Cerebellar cortex (tissue), 1 donor: ENCODE measurements at regions not wholly inside any gene's neighbourhood (a gene's known extent, or its start where the extent isn't known, plus 50 kb on each side); places are given as distances from the start of the nearest gene placed in this dataset.
"Not testable (repeated sequence)": the region's sequence is repeated elsewhere in the genome, so short reads cannot be mapped to it uniquely, and the experiment has no call there.

Experiments
- DNase-seq: peaks from one replicate; pipeline ENCODE4 v3.0.0-alpha.2; 2015; ENCODE audit warnings: low spot score

DNA sequence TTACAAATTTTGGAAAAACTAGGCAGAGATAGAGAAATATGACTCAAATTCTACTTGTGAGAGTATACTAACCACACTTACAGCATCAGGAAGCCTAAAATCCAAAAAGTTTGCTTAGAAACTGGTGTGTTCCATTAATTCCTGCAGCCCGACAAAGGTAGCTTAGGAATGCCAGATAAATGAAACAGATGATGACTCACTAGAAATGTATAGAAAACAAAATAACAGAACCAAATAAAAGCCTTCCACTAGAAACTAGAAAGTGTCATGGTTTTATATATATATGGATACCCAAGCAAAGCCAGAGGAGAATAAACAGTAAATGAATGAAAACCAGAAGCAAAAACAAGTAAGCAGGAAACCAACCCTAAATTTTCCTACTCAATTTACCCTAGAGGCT lies 272.2 kb upstream of the PRDM9 start:
- no peak for DNase-seq

DNA sequence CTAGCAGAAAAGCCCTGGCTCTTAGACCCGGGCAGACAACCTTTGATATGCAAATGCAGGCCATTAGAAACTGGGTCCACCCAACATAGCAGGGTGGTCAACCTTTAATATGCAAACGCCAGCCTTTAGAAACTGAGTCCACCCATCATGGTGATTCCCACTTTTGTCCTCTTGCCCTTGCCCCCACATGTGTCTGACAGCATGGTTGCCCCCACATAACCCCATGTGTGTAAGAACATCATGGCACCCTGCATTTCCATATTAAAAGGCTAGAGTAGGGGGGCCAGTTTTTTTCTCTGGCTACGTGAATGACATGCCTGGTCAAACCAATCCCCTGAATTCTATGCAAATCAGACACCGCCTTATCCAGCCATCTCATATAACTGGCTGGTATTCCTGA lies 273.2 kb upstream of the PRDM9 start:
- DNase-seq = no peak

DNA sequence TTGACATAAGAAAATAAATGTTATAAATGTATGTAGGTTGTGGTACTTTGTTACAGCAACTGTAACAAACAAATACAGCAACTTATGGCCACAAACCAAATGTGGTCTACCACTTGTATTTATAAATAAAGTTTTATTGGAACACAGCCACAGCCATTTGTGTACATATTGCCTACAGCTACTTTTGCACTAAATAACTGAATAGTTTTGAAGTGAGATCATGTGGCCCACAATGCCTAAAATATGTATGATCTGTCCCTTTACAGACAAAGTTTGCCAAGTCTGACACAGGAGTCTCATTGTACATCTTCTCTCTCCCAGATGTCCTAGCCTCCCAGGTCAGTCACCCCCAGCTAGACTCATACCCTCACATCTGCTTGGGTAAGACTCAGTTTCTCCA lies 283.6 kb upstream of the PRDM9 start:
- no peak for DNase-seq

DNA sequence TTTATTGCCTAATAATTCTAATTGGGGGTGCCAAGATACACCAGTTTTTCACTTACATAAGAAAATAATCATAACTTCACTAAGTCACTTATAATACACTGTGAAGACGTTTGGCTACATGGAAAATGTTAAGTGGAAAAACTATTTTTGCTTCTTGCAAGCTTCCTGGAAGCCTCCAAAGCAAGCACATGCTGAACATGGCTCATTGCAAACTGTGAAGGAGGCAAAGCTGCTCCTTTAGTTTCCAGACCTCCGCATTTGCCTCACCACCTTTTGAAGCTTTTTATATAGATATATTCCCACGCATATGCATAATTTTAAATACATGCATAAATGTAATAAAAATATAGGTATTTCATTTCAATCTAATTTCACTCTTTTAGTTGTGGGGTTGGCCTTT lies 285.6 kb upstream of the PRDM9 start:
- no peak for DNase-seq

DNA sequence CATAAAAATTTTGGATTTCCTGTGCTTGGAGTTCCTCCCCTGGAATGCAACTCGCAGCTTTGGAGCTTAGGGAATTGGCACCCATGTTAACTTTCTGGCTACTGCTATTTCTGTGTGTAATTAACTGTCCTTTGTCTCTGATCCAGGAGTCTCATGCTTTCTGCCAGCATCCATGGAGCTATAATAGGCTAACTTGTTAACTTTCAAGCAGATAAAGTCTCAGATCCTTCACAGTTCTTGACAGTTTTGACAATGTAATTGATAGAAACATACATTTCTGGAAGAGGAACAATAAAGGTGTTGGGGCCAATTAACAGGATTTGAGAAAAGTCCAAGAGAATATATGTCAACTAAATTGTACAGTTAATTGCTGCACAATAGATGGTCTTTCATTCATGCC lies 290.2 kb upstream of the PRDM9 start:
- DNase-seq = no peak

DNA sequence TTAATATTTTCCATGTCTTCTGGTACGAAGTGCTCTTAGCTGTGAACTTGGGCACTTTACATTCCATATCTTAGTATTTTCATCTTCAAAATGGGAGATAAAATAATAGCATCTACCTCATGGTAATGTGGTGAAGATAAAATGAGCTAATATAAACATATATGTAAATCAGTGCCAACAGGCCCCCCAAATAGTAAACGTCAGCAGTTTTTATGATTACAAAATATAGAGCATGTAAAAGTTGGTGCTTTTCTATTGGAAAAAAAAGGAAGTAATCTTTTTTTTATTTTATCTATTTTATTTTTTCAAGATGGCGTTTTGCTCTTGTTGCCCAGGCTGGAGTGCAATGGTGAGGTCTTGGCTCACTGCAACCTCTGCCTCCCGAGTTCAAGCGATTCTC lies 291.1 kb upstream of the PRDM9 start:
- no peak for DNase-seq

DNA sequence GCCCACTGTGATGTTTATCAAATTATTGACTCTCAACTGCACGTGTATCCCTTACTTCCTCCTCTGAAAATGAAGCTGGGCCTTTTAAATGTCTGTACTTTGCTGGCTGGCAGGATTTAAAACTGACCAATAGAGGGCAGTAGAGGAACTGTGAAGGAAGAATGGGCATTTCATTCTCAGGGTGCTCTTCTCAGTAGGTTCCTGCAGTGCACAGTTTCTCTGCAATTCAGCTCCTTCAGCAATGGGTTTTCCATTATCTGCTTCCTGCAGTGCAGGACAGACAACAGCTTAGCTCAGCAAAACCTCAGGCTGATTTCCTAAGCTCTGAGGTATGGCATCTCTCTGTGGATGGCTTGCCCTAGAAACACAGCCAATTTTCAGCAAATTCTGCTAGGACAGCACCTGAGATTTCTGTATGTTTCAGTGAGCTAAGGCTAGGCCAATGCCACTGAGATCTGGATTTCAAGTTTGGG lies 298.4 kb upstream of the PRDM9 start:
- peak; percentile 26 for DNase-seq

DNA sequence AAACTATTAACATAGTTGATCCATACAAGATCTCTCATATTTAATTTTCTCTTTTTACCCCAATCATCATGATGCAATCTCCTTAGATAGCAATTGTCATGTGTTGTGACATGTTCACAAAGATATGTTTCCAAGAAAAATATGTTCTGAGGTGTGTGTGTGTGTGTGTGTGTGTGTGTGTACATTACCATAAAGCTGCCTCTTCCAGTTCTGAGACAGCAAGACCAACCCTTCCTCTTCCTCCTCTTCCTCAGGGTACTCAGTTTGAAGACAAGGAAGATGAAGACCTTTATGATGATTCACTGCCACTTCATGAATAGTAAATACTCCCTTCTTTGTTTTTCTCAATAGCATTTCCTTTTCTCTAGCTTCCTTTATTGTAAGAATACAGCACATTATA lies 303.3 kb upstream of the PRDM9 start:
- no peak for DNase-seq

DNA sequence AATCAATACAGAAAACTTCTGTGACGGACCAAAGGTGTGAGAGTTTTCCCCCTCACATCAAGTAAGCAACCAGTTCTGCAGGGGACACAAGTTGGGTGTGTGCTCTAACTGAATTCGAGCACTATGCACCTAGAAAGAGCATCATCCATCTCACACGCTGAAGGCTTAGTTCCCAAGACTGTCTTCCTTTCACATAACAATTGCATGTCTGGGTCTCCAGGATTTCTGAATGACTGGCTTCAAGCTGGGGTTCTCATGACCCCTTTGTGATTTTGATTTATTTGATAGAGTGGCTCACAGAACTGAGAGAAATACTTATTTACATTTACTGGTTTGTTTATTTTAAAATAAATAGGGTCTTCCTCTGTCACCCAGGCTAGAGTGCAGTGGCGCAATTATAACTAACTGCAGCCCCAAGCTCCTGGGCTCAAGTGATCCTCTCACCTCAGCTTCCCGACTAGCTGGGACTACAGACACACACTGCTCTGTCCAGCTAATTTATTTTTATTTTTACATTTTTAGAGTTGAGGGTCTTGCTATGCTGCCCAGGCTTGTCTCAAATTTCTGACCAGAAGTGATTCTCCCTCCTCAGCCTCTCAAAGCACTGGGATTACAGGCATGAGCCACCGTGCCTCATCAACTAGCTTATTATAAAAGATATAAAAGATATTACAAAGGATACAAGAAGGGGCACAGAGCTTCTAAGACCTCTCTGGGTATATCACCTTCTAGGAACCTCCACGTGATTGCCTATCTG lies 316.7 kb upstream of the CDH12 start:
- no peak for DNase-seq

DNA sequence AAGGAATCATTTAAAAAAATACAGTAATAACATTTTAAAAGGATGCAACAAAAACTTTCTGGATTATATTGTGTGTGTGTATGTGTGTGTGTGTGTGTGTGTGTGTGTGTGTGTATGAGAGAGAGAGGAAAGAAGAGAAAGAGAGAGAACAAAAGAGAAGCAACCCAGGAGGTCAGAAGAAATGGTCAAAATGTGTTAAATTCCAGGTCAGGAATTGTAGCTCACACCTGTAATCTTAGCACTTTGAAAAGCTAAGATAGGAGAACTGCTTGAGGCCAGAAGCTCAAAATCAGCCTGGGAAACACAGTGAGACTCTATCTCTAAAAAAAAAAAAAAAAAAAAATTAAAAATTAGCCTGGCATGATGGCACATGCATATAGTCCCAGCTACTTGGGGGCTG lies 311.8 kb upstream of the CDH12 start:
- no peak for DNase-seq

DNA sequence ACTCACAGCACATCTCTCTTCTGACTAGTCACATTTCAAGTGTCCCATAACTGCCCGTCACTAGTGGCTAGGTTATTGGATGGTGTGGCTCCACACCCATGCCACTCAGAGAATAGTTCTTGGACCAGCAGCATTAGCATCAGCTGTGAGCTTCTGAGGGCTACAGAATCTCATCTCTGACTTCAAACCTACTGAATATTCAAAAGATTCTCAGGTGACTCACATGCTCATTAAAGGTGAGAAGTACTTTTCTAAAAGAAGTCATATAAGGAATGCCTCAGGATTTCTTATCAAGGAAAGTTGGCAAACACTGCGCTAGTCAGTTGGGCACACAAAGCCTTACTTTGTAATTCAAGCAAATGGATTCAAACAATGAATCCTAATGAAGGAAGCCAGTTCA lies 305.0 kb upstream of the CDH12 start:
- no peak for DNase-seq

DNA sequence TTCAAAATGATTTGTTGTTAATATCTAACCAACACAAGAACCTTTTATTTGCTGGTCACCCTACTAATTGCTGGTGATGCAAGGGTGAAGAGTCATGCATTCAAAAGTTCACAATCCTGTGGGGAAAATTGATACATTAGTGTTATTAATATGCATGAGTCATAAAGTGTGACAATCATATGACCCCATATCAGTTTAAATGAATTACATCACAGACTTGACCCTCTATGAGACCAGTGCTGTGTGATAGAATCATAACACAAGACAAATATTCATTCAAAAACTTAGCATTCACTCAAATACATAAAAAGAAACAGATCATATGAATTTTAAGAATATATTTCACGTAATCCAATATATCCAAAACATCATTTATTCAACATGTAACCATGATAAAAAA lies 304.6 kb upstream of the CDH12 start:
- no peak for DNase-seq

DNA sequence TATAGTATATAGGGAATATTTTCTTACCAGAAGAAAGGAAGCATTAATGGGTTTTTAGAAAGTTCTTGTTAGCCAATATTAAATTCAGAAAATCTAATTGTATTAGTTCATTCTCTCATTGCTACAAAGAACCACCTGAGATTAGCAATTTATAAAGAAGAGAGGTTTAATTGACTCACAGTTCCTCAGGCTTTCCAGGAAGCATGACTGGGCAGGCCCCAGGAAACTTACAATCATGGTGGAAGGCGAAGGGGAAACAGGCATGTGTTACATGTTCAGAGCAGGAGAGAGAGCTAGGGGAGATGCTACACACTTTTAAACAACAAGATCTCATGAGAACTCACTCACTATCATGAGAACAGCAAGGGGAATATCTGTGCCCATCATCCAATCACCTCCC lies 304.0 kb upstream of the CDH12 start:
- no peak for DNase-seq

DNA sequence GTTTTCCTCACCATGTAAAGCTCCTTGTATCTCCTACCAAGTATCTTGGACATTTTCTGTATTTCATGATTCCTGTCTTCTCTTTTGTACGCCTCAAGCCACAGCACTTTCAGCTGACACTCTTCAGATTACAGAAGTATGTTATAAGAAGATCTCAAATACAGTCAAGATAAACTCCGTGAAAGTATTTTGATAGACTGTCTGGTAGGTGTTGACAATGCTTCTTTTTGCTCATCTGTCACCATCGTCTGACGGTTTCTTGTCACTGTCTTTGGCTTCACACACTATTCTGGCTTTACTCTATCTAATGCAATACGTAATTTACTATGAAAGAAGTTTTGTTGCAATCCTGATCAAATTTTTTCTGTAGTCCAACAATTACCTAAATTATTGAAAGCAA lies 294.5 kb upstream of the CDH12 start:
- DNase-seq = no peak

DNA sequence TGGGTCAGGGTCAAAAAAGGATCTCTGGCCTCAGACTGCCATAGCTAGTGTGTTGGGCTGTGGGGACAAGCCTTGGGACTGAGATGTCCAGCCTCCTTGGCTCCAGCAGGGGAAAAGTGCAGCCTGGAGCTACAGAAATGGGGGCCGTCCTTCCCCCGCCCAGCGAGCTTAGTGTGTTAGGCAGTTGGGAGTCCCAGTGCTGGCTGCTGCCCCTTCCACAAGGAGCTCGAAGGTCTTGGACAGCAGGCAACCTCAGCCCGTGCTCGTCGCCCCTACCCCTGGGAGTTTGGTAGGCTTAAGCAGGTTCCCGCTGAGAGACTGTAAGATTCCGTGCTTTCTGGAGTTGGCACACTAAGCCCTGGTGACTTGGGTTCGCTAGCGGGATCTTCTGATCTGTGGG lies 293.0 kb upstream of the CDH12 start:
- DNase-seq = no peak

DNA sequence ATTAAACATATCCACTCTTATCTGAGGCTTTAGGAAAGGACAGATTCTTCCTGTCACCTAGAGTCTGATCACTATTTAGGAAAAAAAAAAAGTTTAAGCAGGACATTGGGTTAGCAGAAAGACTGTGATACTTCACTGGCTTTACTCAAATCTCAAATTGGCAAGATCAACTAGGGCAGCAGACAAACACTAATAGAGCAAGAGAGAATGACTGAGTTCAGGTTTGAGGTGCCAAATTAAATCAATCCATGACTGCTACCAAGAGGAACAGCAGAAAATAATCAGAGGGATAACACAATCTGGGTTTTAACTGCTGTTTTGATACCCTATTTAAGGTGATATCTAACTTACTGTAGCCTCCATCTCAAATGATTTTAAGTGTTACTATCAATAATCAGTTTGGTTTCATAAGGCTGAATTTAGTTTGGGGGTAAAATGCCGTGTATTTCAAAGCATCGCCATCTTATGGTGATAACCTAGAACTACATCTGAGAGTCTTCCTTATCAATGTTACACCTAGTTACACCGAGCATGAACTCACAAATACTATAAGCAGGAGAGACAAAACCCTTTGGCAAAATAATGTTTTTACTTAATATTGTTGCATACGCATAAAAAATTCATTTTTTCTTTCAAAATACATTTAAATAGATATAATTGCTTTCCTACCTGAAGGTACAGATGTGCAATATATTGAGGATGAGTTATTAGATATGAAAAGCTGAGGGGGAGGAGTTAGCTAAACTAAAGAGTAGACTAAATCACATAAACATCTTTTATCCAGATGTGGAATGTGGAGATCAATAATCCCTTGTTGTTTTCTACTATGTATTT lies 286.4 kb upstream of the CDH12 start:
- DNase-seq = peak; percentile 9

DNA sequence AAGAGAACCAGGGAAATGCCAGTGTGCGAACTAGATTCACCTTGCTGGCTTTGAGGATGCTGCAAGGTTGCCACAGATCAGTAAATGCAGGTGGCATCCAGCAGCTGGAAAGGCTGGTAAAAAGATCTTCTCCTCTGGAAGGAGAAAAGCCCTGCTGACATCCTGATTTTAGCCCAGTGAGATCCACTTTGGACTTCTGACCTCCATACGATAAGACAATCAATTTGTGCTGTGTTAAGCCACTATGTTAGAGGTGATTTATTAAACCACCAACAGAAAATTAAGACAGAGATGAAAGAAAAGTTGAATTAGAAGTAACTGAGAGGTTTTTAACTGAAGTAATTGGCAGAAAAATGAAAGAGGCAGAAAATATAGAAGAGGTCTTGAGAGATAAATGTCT lies 283.8 kb upstream of the CDH12 start:
- DNase-seq = no peak

DNA sequence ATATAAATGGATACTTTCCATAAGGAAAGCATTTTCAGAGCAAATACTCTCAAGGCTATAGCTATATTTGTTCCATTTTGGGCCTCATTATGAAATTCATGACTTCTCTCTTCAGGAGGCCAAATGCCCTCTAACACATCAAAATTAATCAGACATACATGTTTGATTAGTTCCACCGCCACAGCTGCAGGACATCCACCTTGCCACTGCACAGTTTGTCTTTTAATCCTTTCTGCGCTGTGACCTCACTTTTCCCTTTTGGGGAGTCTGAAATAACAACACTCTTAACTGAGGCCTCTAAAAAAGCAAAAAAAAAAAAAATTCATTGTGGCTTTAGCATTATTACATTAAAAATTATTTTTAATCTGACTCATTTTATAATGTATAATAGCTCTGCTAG lies 279.1 kb upstream of the CDH12 start:
- DNase-seq = no peak

DNA sequence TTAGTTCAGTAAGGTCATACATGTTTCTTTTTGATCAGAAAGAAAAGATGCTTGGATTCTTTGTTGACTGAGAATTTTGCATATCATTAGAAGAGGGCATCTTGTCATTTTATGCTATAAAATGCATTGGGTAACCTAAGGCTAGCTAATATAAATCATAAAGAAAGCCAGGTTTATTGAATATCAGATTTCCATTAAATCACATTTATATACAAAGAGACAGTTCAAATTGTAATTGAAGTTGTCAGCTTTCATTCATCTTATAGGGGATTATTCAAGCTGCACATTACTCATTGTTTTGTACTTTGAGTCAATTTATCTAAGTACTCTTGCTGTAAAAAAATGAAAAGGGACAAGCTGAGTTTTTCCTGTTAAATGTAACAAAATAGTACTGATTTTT lies 259.1 kb upstream of the CDH12 start:
- DNase-seq = no peak

DNA sequence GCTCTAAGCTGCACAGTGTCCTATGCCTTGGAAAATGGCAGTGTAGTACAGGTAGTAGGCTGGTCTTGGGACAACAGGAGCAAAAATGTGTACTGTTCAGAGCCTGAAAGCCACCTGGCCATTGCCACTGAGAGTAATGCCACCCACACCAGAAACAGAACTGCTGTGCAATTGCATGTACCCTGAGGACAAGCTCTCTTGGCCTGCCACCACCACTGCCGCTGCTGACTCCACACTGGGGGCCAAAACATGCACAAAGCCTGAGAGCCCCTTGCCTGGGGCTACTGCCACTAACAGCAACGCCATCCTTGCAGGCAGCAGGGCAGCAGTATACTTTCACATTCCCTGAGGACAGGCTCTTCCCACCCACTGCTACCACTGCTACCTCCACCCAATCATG lies 251.9 kb upstream of the CDH12 start:
- no peak for DNase-seq

DNA sequence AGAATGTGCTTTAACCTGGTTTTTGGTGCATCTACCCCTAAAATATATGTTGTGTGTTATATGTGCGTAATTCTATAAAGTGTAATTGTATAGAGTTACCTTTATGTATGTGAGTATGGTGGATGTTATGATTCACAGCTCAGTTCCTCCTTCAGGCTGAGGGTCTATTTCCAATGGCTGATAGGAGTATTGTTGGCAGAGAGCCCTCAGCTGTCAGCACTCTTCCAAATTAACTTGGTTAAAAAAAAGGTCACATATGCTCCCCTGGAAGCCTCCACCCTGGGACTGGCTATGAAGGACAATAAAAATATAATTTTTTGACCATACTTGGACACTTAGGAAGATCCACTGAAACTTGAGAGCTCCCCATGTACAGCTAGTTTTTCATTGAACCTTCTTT lies 250.4 kb upstream of the CDH12 start:
- no peak for DNase-seq

DNA sequence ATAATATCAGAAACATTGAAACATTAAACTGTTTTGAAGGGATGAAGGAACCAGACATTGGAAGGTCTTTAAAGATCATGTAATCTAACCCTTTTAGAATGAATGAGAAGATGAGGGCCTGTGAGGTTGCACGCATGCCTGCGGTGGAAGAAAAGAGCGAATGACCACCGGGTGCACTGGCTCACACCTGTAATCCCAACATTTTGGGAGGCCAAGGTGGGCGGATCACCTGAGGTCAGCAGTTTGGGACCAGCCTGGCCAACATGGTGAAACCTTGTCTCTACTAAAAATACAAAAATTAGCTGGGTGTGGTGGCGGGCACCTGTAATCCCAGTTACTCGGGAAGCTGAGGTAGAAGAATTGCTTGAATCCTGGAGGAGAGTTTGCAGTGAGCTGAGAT lies 242.3 kb upstream of the CDH12 start:
- DNase-seq = not testable (repeated sequence)

DNA sequence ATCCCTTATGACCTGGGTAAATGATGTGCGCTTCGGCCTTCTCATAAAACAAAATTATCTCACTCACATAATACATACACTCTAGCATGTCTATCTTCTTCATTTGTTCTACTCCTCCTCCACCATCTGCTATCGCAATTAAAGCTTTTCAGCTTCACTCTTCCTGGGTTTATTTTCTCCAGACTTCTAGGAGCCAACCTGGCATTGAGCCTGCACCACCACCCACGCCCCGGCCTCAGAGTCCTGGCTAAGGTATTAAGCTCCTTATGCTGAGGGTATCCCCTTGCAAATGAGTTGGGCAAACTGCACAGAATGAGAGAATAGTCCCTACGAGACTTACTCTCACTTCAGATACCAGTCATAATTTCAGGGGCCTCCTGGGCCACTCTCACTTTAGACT lies 236.1 kb upstream of the CDH12 start:
- peak; percentile 23 for DNase-seq

DNA sequence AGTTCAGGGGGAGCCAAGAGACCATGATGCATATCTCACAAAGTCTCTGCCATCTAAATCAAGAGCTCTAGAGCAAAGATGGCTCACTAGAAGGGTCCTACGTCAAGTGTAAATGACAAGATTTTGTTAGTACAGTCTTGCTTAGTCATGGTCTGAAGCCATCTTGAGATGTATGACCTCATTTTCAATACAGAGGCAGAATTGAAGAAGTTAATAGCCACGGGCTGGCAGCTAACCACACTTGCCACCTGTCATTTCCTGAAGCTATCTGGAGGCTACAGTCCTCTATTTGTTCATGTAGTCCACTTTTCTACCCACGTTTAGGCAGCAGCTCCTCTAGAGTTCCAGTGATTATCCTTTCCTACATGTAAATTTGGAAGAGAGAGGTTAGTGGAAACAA lies 231.7 kb upstream of the CDH12 start:
- no peak for DNase-seq
